Adrenal gland (tissue), 9 donors: ENCODE measurements at regions not wholly inside any gene's neighbourhood (a gene's known extent, or its start where the extent isn't known, plus 50 kb on each side); places are given as distances from the start of the nearest gene placed in this dataset.

Source experiments
- DNase-seq, 7 donors: peaks; one replicate each; pipeline ENCODE4 v3.0.0-alpha.2; 2019 to 2020
- H3K27ac ChIP-seq, 5 donors: fragments of 200-600 bp; sonication (generic) in 4 of 5; 1 replicate in 3 of 5; 2 replicates in 2 of 5; pipeline versions ENCODE4 v1.5.1 to v1.8.0; 2016 to 2020; ENCODE audit warnings: mild to moderate bottlenecking in 1 of 5
- H3K27me3 ChIP-seq: fragments of 200-600 bp; 2 replicates; pipeline ENCODE4 v1.8.0; 2021
- H3K36me3 ChIP-seq, 2 donors: fragments of 200-600 bp; replicated peaks in 1 of 2; 1 replicate in 1 of 2; 2 replicates in 1 of 2; pipeline versions ENCODE4 v1.5.1 to v1.8.0; 2018 to 2022
- H3K4me1 ChIP-seq, 2 donors: fragments of 200-600 bp; replicated peaks in 1 of 2; 1 replicate in 1 of 2; 2 replicates in 1 of 2; pipeline versions ENCODE4 v1.5.1 to v1.8.0; 2018 to 2021
- H3K4me3 ChIP-seq, 4 donors: fragments of 200-600 bp; sonication (generic) in 3 of 4; one replicate each; pipeline ENCODE4 v1.5.1; 2016 to 2018
- H3K9me3 ChIP-seq, 3 donors: fragments of 200-600 bp; sonication (generic) in 1 of 3; replicated peaks in 1 of 3; 1 replicate in 2 of 3; 2 replicates in 1 of 3; pipeline versions ENCODE4 v1.5.1 to v1.8.0; 2016 to 2021
- CTCF ChIP-seq, 6 experiments: fragments of 450-650 bp in 4 of 6; fragments of 200-600 bp in 2 of 6; sonication (generic) in 1 of 6; IDR thresholded peaks; 1 replicate in 5 of 6; 2 replicates in 1 of 6; pipeline versions ENCODE4 v1.5.1 to v1.8.0; 2016 to 2021; ENCODE audit warnings: antibody characterized with exemption in 6 of 6, mild to moderate bottlenecking in 2 of 6, moderate library complexity in 1 of 6
- POLR2A ChIP-seq, 2 donors: fragments of 450-650 bp; IDR thresholded peaks; one replicate each; pipeline ENCODE4 v1.6.1; 2017; ENCODE audit warnings: antibody characterized with exemption in 2 of 2, mild to moderate bottlenecking in 2 of 2, moderate library complexity in 1 of 2
- WGBS, 4 donors: extraction: QIAGEN DNeasy Blood & Tissue Kit in 2 of 4; methylation state at CpG; one replicate each; pipeline versions ENCODE4 v1.1.5 to v1.1.7; 2013 to 2017; 5-methylcytosine and 5-hydroxymethylcytosine counted together
- intact Hi-C, 2 donors: fragments of 100-400 bp; cut with DNase I; formaldehyde crosslinking; loops; one replicate each; pipeline versions ENCODE4 v1.14.1 to v1.15.0; 2022 to 2023
- donor health status: healthy with polysubstance abuse.
- donor health status: Bipolar disorder and iron deficiency.
- donor health status: DM: yes; HTN: yes; CAD: no.
- donor health status: DM: no; HTN: no; CAD: no.
- donor health status: DM: no; HTN: no; CAD: no.

- Histone ChIP-seq H3K4me3 (no peak overlapping the region), H3K36me3 (no peaks in the 10 kb centered on the region), H3K9me3 (no peaks in the 10 kb centered on the region), H3K27ac (no peak overlapping the region), H3K4me1 (no peaks in the 10 kb centered on the region), H3K27me3 (no peaks in the 10 kb centered on the region)
- DNase-seq, result no peak
- WGBS, 4 donors, result 50 to 66% (median 55%) methylated on average over 3 of the region's 3 CpGs
- no peak for TF ChIP-seq CTCF (IDR thresholded peaks at IDR 0.05)
- intact Hi-C loops, result no loop called here
Measured at GRCh38 chr5:171531638-171532037, 112.2 kb downstream of the FGF18 start.

GRCh38 chr5:171533153-171533552 is 113.7 kb downstream of the FGF18 start:
- intact Hi-C loops, result no loop called here
- Histone ChIP-seq H3K27me3 (no peaks in the 10 kb centered on the region), H3K27ac (no peak overlapping the region), H3K9me3 (no peaks in the 10 kb centered on the region), H3K4me3 (no peak overlapping the region), H3K36me3 (no peaks in the 10 kb centered on the region), H3K4me1 (no peaks in the 10 kb centered on the region)
- WGBS, 4 donors, result 87 to 93% (median 91%) methylated on average over 4 of the region's 4 CpGs
- DNase-seq, result no peak
- TF ChIP-seq POLR2A (IDR thresholded peaks at IDR 0.05), result no peak
- TF ChIP-seq CTCF (IDR thresholded peaks at IDR 0.05), result no peak

GRCh38 chr5:171534043-171534895 is 114.8 kb downstream of the FGF18 start:
- TF ChIP-seq POLR2A (IDR thresholded peaks at IDR 0.05), result no peak
- TF ChIP-seq CTCF (IDR thresholded peaks at IDR 0.05), result no peak
- no peaks in the 10 kb centered on the region for H3K4me1 ChIP-seq
- H3K27ac ChIP-seq, result no peak overlapping the region
- no peaks in the 10 kb centered on the region for H3K27me3 ChIP-seq
- no peak overlapping the region for H3K4me3 ChIP-seq
- 65 to 76% (median 70%) methylated on average over 13 of the region's 13 CpGs for WGBS, 4 donors
- no peaks in the 10 kb centered on the region for H3K9me3 ChIP-seq
- no peak for DNase-seq
- intact Hi-C loops, result no loop called here
- H3K36me3 ChIP-seq, result no peaks in the 10 kb centered on the region

- Histone ChIP-seq H3K27ac (no peak overlapping the region), H3K27me3 (no peaks in the 10 kb centered on the region), H3K4me1 (no peaks in the 10 kb centered on the region), H3K9me3 (no peaks in the 10 kb centered on the region), H3K4me3 (no peak overlapping the region), H3K36me3 (no peaks in the 10 kb centered on the region)
- intact Hi-C loops, result no loop called here
- no peak for DNase-seq
- 62 to 73% (median 66%) methylated on average over 1 of the region's 1 CpG for WGBS, 4 donors
- TF ChIP-seq POLR2A (IDR thresholded peaks at IDR 0.05) (no peak), CTCF (IDR thresholded peaks at IDR 0.05) (no peak)
Measured at GRCh38 chr5:171535162-171535561, 115.7 kb downstream of the FGF18 start.
